GM21447 (cell line): ENCODE measurements at regions not wholly inside any gene's neighbourhood (a gene's known extent, or its start where the extent isn't known, plus 50 kb on each side); places are given as distances from the start of the nearest gene placed in this dataset.
"Not testable (repeated sequence)": the region's sequence is repeated elsewhere in the genome, so short reads cannot be mapped to it uniquely, and the experiment has no call there.

Experiments
- ATAC-seq: cut with Tn5 transposase; IDR thresholded peaks from one replicate; pipeline ENCODE4 v1.9.1; 2021; ENCODE audit not compliant: unreplicated experiment

GRCh38 chr14:105620865-105621471 is 94.6 kb downstream of the TMEM121 start:
- ATAC-seq, result not testable (repeated sequence)

- ATAC-seq, result not testable (repeated sequence)
Observed at GRCh38 chr14:105621479-105622328, 95.3 kb downstream of the TMEM121 start.

GRCh38 chr14:105622329-105622955 is 96.1 kb downstream of the TMEM121 start:
- ATAC-seq, result no peak

- ATAC-seq, result not testable (repeated sequence)
Observed at GRCh38 chr14:105623178-105623577, 96.8 kb downstream of the TMEM121 start.

GRCh38 chr14:105624346-105624745 is 98.0 kb downstream of the TMEM121 start:
- not testable (repeated sequence) for ATAC-seq

- not testable (repeated sequence) for ATAC-seq
Observed at GRCh38 chr14:105624749-105625434, 98.5 kb downstream of the TMEM121 start.

GRCh38 chr14:105625448-105625847 is 99.1 kb downstream of the TMEM121 start:
- not testable (repeated sequence) for ATAC-seq

- not testable (repeated sequence) for ATAC-seq
Observed at GRCh38 chr14:105626111-105626510, 99.7 kb downstream of the TMEM121 start.

- ATAC-seq, result not testable (repeated sequence)
Observed at GRCh38 chr14:105626651-105627050, 100.3 kb downstream of the TMEM121 start.

GRCh38 chr14:105627287-105627686 is 100.9 kb downstream of the TMEM121 start:
- ATAC-seq, result not testable (repeated sequence)

- no peak for ATAC-seq
Observed at GRCh38 chr14:105627701-105628100, 101.3 kb downstream of the TMEM121 start.

GRCh38 chr14:105628126-105628525 is 101.7 kb downstream of the TMEM121 start:
- not testable (repeated sequence) for ATAC-seq

- not testable (repeated sequence) for ATAC-seq
Observed at GRCh38 chr14:105628531-105629067, 102.2 kb downstream of the TMEM121 start.

- ATAC-seq, result not testable (repeated sequence)
Observed at GRCh38 chr14:105629091-105629885, 102.9 kb downstream of the TMEM121 start.

GRCh38 chr14:105629886-105630215 is 103.5 kb downstream of the TMEM121 start:
- no peak for ATAC-seq

- not testable (repeated sequence) for ATAC-seq
Observed at GRCh38 chr14:105630293-105630934, 104.0 kb downstream of the TMEM121 start.

- not testable (repeated sequence) for ATAC-seq
Observed at GRCh38 chr14:105630935-105631779, 104.8 kb downstream of the TMEM121 start.

- ATAC-seq, result no peak
Observed at GRCh38 chr14:105632010-105632409, 105.6 kb downstream of the TMEM121 start.

- not testable (repeated sequence) for ATAC-seq
Observed at GRCh38 chr14:105633596-105633995, 107.2 kb downstream of the TMEM121 start.
